H1 (cell line): ENCODE measurements at regions not wholly inside any gene's neighbourhood (a gene's known extent, or its start where the extent isn't known, plus 50 kb on each side); places are given as distances from the start of the nearest gene placed in this dataset.

Experiments used
- CTCF ChIA-PET: fragments of 300-600 bp; sonication (Branson Sonifier 250); formaldehyde crosslinking; loops from one replicate; lab custom pipeline; 2021; ENCODE audit not compliant: partially characterized antibody; lab: Charles Lee
- POLR2A ChIA-PET: fragments of 300-600 bp; sonication (Branson Sonifier 250); formaldehyde crosslinking; loops from one replicate; lab custom pipeline; 2021; ENCODE audit warnings: inconsistent platforms; ENCODE audit not compliant: partially characterized antibody; lab: Charles Lee
- DNase-seq, 2 experiments: peaks; one replicate each; pipeline versions ENCODE4 v3.0.0 to v3.0.0-alpha.2; 2010 to 2022; ENCODE audit warnings: low spot score in 2 of 2, low read depth in 1 of 2, mixed read lengths in 1 of 2
- FAIRE-seq: peaks from 2 replicates; lab custom pipeline; 2011; peaks lifted over from hg19 to GRCh38; lab: Jason Lieb, UNC
- H2AFZ ChIP-seq: 2 replicates; pipeline ENCODE4 v1.8.1; 2012; ENCODE audit warnings: low read length, inconsistent platforms
- H2AK5ac ChIP-seq: 2 replicates; pipeline ENCODE4 v1.6.1; 2013; ENCODE audit warnings: low read depth, low read length
- H2BK120ac ChIP-seq: replicated peaks from 2 replicates; pipeline ENCODE3; 2013; ENCODE audit warnings: low read depth, low read length, inconsistent platforms
- H2BK12ac ChIP-seq: 2 replicates; pipeline ENCODE4 v1.6.1; 2013; ENCODE audit warnings: low read depth, low read length
- H2BK15ac ChIP-seq: 2 replicates; pipeline ENCODE4 v1.6.1; 2013; ENCODE audit warnings: low read length
- H2BK20ac ChIP-seq: 2 replicates; pipeline ENCODE4 v1.6.1; 2013; ENCODE audit warnings: low read length
- H2BK5ac ChIP-seq: 2 replicates; pipeline ENCODE4 v1.6.1; 2013; ENCODE audit warnings: low read depth, low read length
- H3K14ac ChIP-seq: 2 replicates; pipeline ENCODE4 v1.6.1; 2013; ENCODE audit warnings: inconsistent platforms; ENCODE audit not compliant: insufficient read length
- H3K18ac ChIP-seq: 2 replicates; pipeline ENCODE4 v1.6.1; 2013; ENCODE audit warnings: low read length; ENCODE audit errors: extremely low read depth
- H3K23ac ChIP-seq: 2 replicates; pipeline ENCODE4 v1.6.1; 2013; ENCODE audit warnings: inconsistent platforms; ENCODE audit not compliant: insufficient read length
- H3K23me2 ChIP-seq: 2 replicates; pipeline ENCODE4 v1.6.1; 2013; ENCODE audit warnings: low read depth, low read length
- H3K27ac ChIP-seq: 2 replicates; pipeline ENCODE4 v1.6.1; 2011; ENCODE audit warnings: low read depth, low read length, inconsistent platforms
- H3K27me3 ChIP-seq, 4 experiments: replicated peaks in 1 of 4; 1 replicate in 1 of 4; 2 replicates in 3 of 4; pipeline versions ENCODE4 v1.6.1 to v1.8.1; 2011 to 2013; ENCODE audit warnings: low read length in 3 of 4, mild to moderate bottlenecking in 3 of 4, inconsistent platforms in 2 of 4, mixed read lengths in 2 of 4, moderate library complexity in 1 of 4; ENCODE audit not compliant: control insufficient read depth in 3 of 4, insufficient read depth in 3 of 4; ENCODE audit errors: extremely low read depth in 1 of 4
- H3K36me3 ChIP-seq, 4 experiments: 2 replicates each; pipeline versions ENCODE4 v1.6.1 to v1.8.1; 2011 to 2013; ENCODE audit warnings: mild to moderate bottlenecking in 4 of 4, low read length in 3 of 4, moderate library complexity in 2 of 4, control low read depth in 1 of 4, inconsistent platforms in 1 of 4; ENCODE audit not compliant: insufficient read depth in 4 of 4, control insufficient read depth in 2 of 4
- H3K4ac ChIP-seq: replicated peaks from 2 replicates; pipeline ENCODE3; 2013; ENCODE audit warnings: low read length, low read depth, mixed read lengths, inconsistent platforms; ENCODE audit not compliant: insufficient read length
- H3K4me1 ChIP-seq, 4 experiments: replicated peaks in 1 of 4; 1 replicate in 1 of 4; 2 replicates in 3 of 4; pipeline versions ENCODE4 v1.6.1 to v1.8.1; 2011 to 2013; ENCODE audit warnings: low read length in 3 of 4, inconsistent platforms in 2 of 4, mixed read lengths in 1 of 4; ENCODE audit not compliant: insufficient read depth in 4 of 4, control insufficient read depth in 3 of 4
- H3K4me2 ChIP-seq, 2 experiments: 2 replicates each; pipeline versions ENCODE4 v1.6.1 to v1.8.1; 2011 to 2013; ENCODE audit warnings: low read depth in 2 of 2, low read length in 2 of 2, control low read depth in 1 of 2, inconsistent platforms in 1 of 2, mild to moderate bottlenecking in 1 of 2; ENCODE audit not compliant: insufficient read depth in 1 of 2
- H3K4me3 ChIP-seq, 4 experiments: fragments of 200-600, 300-600 bp in 1 of 4; sonication (generic), shearing (Covaris generic), sonication (Bioruptor Twin) in 1 of 4; 2 replicates each; pipeline versions ENCODE4 v1.5.1 to v1.8.1; 2011 to 2016; ENCODE audit warnings: low read length in 4 of 4, low read depth in 3 of 4, control low read depth in 2 of 4, inconsistent platforms in 2 of 4, mild to moderate bottlenecking in 2 of 4, mixed read lengths in 1 of 4, moderate library complexity in 1 of 4; ENCODE audit not compliant: insufficient read depth in 2 of 4; ENCODE audit errors: extremely low read depth in 1 of 4
- H3K56ac ChIP-seq: replicated peaks from 2 replicates; pipeline ENCODE3; 2013; ENCODE audit warnings: low read depth, mild to moderate bottlenecking, mixed read lengths, low read length, inconsistent platforms; ENCODE audit not compliant: insufficient read length
- H3K79me1 ChIP-seq: 2 replicates; pipeline ENCODE4 v1.6.1; 2013; ENCODE audit warnings: low read depth, low read length, control low read depth
- H3K79me2 ChIP-seq, 2 experiments: 2 replicates each; pipeline versions ENCODE4 v1.6.1 to v1.8.1; 2012 to 2013; ENCODE audit warnings: low read length in 2 of 2, mild to moderate bottlenecking in 2 of 2, inconsistent platforms in 1 of 2; ENCODE audit not compliant: insufficient read depth in 2 of 2, control insufficient read depth in 1 of 2
- H3K9ac ChIP-seq, 4 experiments: replicated peaks in 1 of 4; 1 replicate in 1 of 4; 2 replicates in 3 of 4; pipeline versions ENCODE4 v1.6.1 to v1.8.1; 2011 to 2013; ENCODE audit warnings: low read depth in 3 of 4, low read length in 3 of 4, control low read depth in 2 of 4, mild to moderate bottlenecking in 2 of 4, moderate library complexity in 2 of 4, inconsistent platforms in 1 of 4; ENCODE audit errors: extremely low read depth in 1 of 4
- H3K9me3 ChIP-seq, 2 experiments: 2 replicates each; pipeline versions ENCODE4 v1.6.1 to v1.8.1; 2012 to 2013; ENCODE audit warnings: mild to moderate bottlenecking in 2 of 2, moderate library complexity in 2 of 2, control low read depth in 1 of 2, inconsistent platforms in 1 of 2, low read depth in 1 of 2, low read length in 1 of 2, mixed read lengths in 1 of 2; ENCODE audit not compliant: insufficient read depth in 2 of 2
- H4K20me1 ChIP-seq, 2 experiments: replicated peaks in 1 of 2; 2 replicates each; pipeline versions ENCODE3 to v1.8.1; 2011 to 2013; ENCODE audit warnings: inconsistent platforms in 2 of 2, low read length in 2 of 2, mild to moderate bottlenecking in 1 of 2; ENCODE audit not compliant: insufficient read depth in 2 of 2, control insufficient read depth in 1 of 2
- H4K5ac ChIP-seq: 2 replicates; pipeline ENCODE4 v1.6.1; 2013; ENCODE audit warnings: low read length, low read depth, mixed read lengths, inconsistent platforms; ENCODE audit not compliant: insufficient read length
- H4K8ac ChIP-seq: 2 replicates; pipeline ENCODE4 v1.8.0; 2013; ENCODE audit warnings: mild to moderate bottlenecking, moderate library complexity, low read length, inconsistent platforms; ENCODE audit not compliant: insufficient read depth; ENCODE audit errors: extremely low read depth
- H4K91ac ChIP-seq: replicated peaks from 2 replicates; pipeline ENCODE3; 2013; ENCODE audit warnings: low read length, mixed read lengths, inconsistent platforms; ENCODE audit not compliant: insufficient read length
- EP300 ChIP-seq, 2 experiments: IDR thresholded peaks; 1 replicate in 1 of 2; 2 replicates in 1 of 2; pipeline ENCODE4 v1.6.1; 2011 to 2012; ENCODE audit warnings: low read depth in 2 of 2, low read length in 2 of 2, mild to moderate bottlenecking in 2 of 2, borderline replicate concordance in 1 of 2, inconsistent platforms in 1 of 2, moderate library complexity in 1 of 2
- EZH2 ChIP-seq: fragments of 200-600 bp; sonication (generic); IDR thresholded peaks from 2 replicates; pipeline ENCODE4 v1.7.1; 2012; ENCODE audit warnings: low read depth, mild to moderate bottlenecking, moderate library complexity, low read length, inconsistent platforms; ENCODE audit not compliant: severe bottlenecking
- FOSL1 ChIP-seq: IDR thresholded peaks from 2 replicates; pipeline ENCODE4 v1.6.1; 2011; ENCODE audit warnings: mild to moderate bottlenecking, low read depth, low read length, moderate library complexity; ENCODE audit not compliant: insufficient read depth
- NANOG ChIP-seq: IDR thresholded peaks from 2 replicates; pipeline ENCODE4 v1.6.1; 2011; ENCODE audit warnings: low read length, low read depth, mild to moderate bottlenecking, inconsistent platforms; ENCODE audit not compliant: insufficient read depth, poor library complexity, severe bottlenecking
- PHF8 ChIP-seq: fragments of 200-600 bp; sonication (generic); conservative IDR thresholded peaks from 2 replicates; pipeline ENCODE4 v1.7.1; 2012; ENCODE audit warnings: low read depth, mild to moderate bottlenecking, inconsistent platforms, low read length, moderate library complexity
- RXRA ChIP-seq: IDR thresholded peaks from 2 replicates; pipeline ENCODE4 v1.6.1; 2011; ENCODE audit warnings: low read depth, mild to moderate bottlenecking, low read length, moderate library complexity; ENCODE audit not compliant: insufficient read depth
- SIRT6 ChIP-seq: IDR thresholded peaks from one replicate; pipeline ENCODE4 v1.7.1; 2012; ENCODE audit warnings: low read length, inconsistent platforms
- SIX5 ChIP-seq: IDR thresholded peaks from 2 replicates; pipeline ENCODE4 v1.6.1; 2011; ENCODE audit warnings: mild to moderate bottlenecking, low read depth, low read length
- TAF7 ChIP-seq: optimal IDR thresholded peaks from 2 replicates; pipeline ENCODE3; 2011; ENCODE audit warnings: low read depth, mild to moderate bottlenecking, inconsistent platforms, low read length, moderate library complexity, borderline replicate concordance
- WGBS, 2 experiments: shearing (Covaris generic) in 1 of 2; methylation state at CpG; one replicate each; pipeline versions ENCODE4 v1.1.6 to v1.1.7; 2013 to 2015; ENCODE audit warnings: low lambda C conversion rate in 2 of 2, mixed read lengths in 2 of 2, inconsistent platforms in 1 of 2, low coverage in 1 of 2, missing lambda C conversion rate in 1 of 2; ENCODE audit not compliant: insufficient replicate concordance in 2 of 2, insufficient coverage in 1 of 2, insufficient read length in 1 of 2; ENCODE audit errors: extremely low coverage in 1 of 2, missing lambda C conversion rate in 1 of 2; 5-methylcytosine and 5-hydroxymethylcytosine counted together

DNA sequence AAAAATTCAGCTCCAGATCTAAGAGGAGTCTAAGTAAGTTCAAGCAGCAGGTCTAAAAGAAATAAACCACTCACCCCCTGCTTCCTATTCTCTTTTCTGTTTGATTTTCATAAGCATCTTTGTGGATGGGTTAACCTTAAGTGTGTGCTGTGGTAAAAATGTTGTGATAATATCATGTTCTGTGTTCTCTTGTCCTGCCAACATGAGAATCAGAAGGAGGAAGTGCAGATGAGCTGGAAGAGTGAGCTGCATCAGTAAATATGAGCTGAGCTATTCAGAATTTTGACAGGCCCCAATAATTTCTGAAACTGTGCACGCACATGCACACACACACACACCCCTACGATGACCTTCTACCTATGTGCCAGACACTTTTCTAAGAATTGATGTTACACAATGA is 186.5 kb upstream of the ANKRD55 start:
- H3K14ac ChIP-seq = no peak overlapping the region
- H4K8ac ChIP-seq = no peak overlapping the region
- no peaks in the 10 kb centered on the region for H3K27me3 ChIP-seq
- no peak overlapping the region for H3K56ac ChIP-seq
- CTCF ChIA-PET = no interaction called here
- no peak overlapping the region for H2BK5ac ChIP-seq
- no peaks in the 10 kb centered on the region for H4K20me1 ChIP-seq
- H4K91ac ChIP-seq = no peak overlapping the region
- no peak overlapping the region for H3K23ac ChIP-seq
- no peak overlapping the region for H4K5ac ChIP-seq
- no peak overlapping the region for H2BK120ac ChIP-seq
- no peak for FAIRE-seq
- TF ChIP-seq TAF7 (no peak), EP300 (IDR thresholded peaks at IDR 0.05; ENCODE audit: borderline replicate concordance in 1 of 2, low read depth in 2 of 2, low read length in 2 of 2) (no peak), SIRT6 (no peak), SIX5 (no peak), RXRA (no peak), NANOG (no peak), EZH2 (no peak), PHF8 (no peak), FOSL1 (no peak)
- TF ChIP-seq, all 59 proteins: peak for 0
- no peaks in the 10 kb centered on the region for H3K79me1 ChIP-seq
- H3K36me3 ChIP-seq = no peaks in the 10 kb centered on the region
- H3K9ac ChIP-seq = no peak overlapping the region
- H2BK12ac ChIP-seq = no peak overlapping the region
- no peaks in the 10 kb centered on the region for H3K4me1 ChIP-seq
- no peak overlapping the region for H3K18ac ChIP-seq
- H3K4me3 ChIP-seq = no peak overlapping the region
- 94% methylated on average over 2 of the region's 2 CpGs; no CpG with 5 or more reads in 1 of the 2 experiments for WGBS, 2 experiments
- no peaks in the 10 kb centered on the region; the same call in 1 of the 2 replicates for H3K23me2 ChIP-seq
- no peak overlapping the region for H2AFZ ChIP-seq
- DNase-seq = no peak
- H3K79me2 ChIP-seq = no peaks in the 10 kb centered on the region
- H2AK5ac ChIP-seq = no peak overlapping the region
- H2BK15ac ChIP-seq = no peak overlapping the region
- H3K9me3 ChIP-seq = peaks cover 2 to 6% of the 10 kb centered on the region in 2 experiments; a peak in 2 of 4 replicates
- H3K4ac ChIP-seq = no peak overlapping the region
- no peak overlapping the region for H3K27ac ChIP-seq
- POLR2A ChIA-PET = no interaction called here
- no peak overlapping the region for H2BK20ac ChIP-seq
- H3K4me2 ChIP-seq = no peak overlapping the region
